ENCODE measurements at regions not wholly inside any gene's neighbourhood (a gene's known extent, or its start where the extent isn't known, plus 50 kb on each side); places are given as distances from the start of the nearest gene placed in this dataset.

- Histone ChIP-seq H3K79me2 (ENCODE audit: control insufficient read depth, insufficient read depth, low read length) (no peaks in the 10 kb centered on the region), H3K36me3 (ENCODE audit: control insufficient read depth in 2 of 2, extremely low read depth in 1 of 2, insufficient read depth in 2 of 2, low read length in 2 of 2) (no peaks in the 10 kb centered on the region), H3K4me2 (ENCODE audit: control insufficient read depth, extremely low read depth, insufficient read depth, low read depth, low read length) (no peak overlapping the region), H3K9me3 (ENCODE audit: control insufficient read depth, low read depth, low read length) (no peaks in the 10 kb centered on the region), H3K4me3 (ENCODE audit: control insufficient read depth in 2 of 3, extremely low read depth in 1 of 3, insufficient read depth in 2 of 3, low read depth in 1 of 3, low read length in 3 of 3) (no peak overlapping the region), H3K27ac (ENCODE audit: control insufficient read depth, insufficient read depth, low read length) (no peak overlapping the region), H3K9me1 (ENCODE audit: control insufficient read depth, extremely low read depth, insufficient read depth, low read length) (no peaks in the 10 kb centered on the region), H4K20me1 (ENCODE audit: control insufficient read depth, extremely low read depth, insufficient read depth, low read length) (no peaks in the 10 kb centered on the region), H3K9ac (ENCODE audit: control insufficient read depth, extremely low read depth, insufficient read depth, low read length) (no peak overlapping the region), H2AFZ (ENCODE audit: control insufficient read depth, low read length) (no peak overlapping the region), H3K4me1 (ENCODE audit: control insufficient read depth, extremely low read depth, insufficient read depth, low read length) (no peaks in the 10 kb centered on the region), H3K27me3 (ENCODE audit: control insufficient read depth, extremely low read depth, insufficient read depth, low read length) (no peaks in the 10 kb centered on the region)
- TF ChIP-seq CTCF (optimal IDR thresholded peaks at IDR 0.05 in 1 of 3, IDR thresholded peaks at IDR 0.05 in 1 of 3, conservative IDR thresholded peaks at IDR 0.05 in 1 of 3; ENCODE audit: extremely low read depth in 1 of 3, insufficient read depth in 2 of 3, low read length in 3 of 3) (no peak), EZH2 (IDR thresholded peaks at IDR 0.05; ENCODE audit: low read length) (no peak)
- DNase-seq (ENCODE audit: low read depth, low spot score) (no peak), FAIRE-seq (no peak)
- dilution Hi-C loops (cut with MboI; ENCODE audit: extremely low pct_ligation_motif_present, low sequenced_read_pairs): no loop called here
Observed at GRCh38 chr1:34619256-34619655, 135.6 kb upstream of the GJB5 start.

GRCh38 chr1:34621916-34622315 is 132.9 kb upstream of the GJB5 start:
- H3K9me1 ChIP-seq (ENCODE audit: control insufficient read depth, extremely low read depth, insufficient read depth, low read length): no peaks in the 10 kb centered on the region
- H3K27ac ChIP-seq (ENCODE audit: control insufficient read depth, insufficient read depth, low read length): no peak overlapping the region
- H4K20me1 ChIP-seq (ENCODE audit: control insufficient read depth, extremely low read depth, insufficient read depth, low read length): no peaks in the 10 kb centered on the region
- dilution Hi-C loops (cut with MboI; ENCODE audit: extremely low pct_ligation_motif_present, low sequenced_read_pairs): no loop called here
- no peaks in the 10 kb centered on the region for H3K4me1 ChIP-seq (ENCODE audit: control insufficient read depth, extremely low read depth, insufficient read depth, low read length)
- TF ChIP-seq CTCF (optimal IDR thresholded peaks at IDR 0.05 in 1 of 3, IDR thresholded peaks at IDR 0.05 in 1 of 3, conservative IDR thresholded peaks at IDR 0.05 in 1 of 3; ENCODE audit: extremely low read depth in 1 of 3, insufficient read depth in 2 of 3, low read length in 3 of 3): no peak
- TF ChIP-seq EZH2 (IDR thresholded peaks at IDR 0.05; ENCODE audit: low read length): no peak
- FAIRE-seq: no peak
- H2AFZ ChIP-seq (ENCODE audit: control insufficient read depth, low read length): no peak overlapping the region
- H3K36me3 ChIP-seq (ENCODE audit: control insufficient read depth in 2 of 2, extremely low read depth in 1 of 2, insufficient read depth in 2 of 2, low read length in 2 of 2): no peaks in the 10 kb centered on the region
- no peak overlapping the region for H3K4me2 ChIP-seq (ENCODE audit: control insufficient read depth, extremely low read depth, insufficient read depth, low read depth, low read length)
- no peaks in the 10 kb centered on the region for H3K27me3 ChIP-seq (ENCODE audit: control insufficient read depth, extremely low read depth, insufficient read depth, low read length)
- H3K4me3 ChIP-seq (ENCODE audit: control insufficient read depth in 2 of 3, extremely low read depth in 1 of 3, insufficient read depth in 2 of 3, low read depth in 1 of 3, low read length in 3 of 3): no peak overlapping the region
- no peaks in the 10 kb centered on the region for H3K9me3 ChIP-seq (ENCODE audit: control insufficient read depth, low read depth, low read length)
- no peaks in the 10 kb centered on the region for H3K79me2 ChIP-seq (ENCODE audit: control insufficient read depth, insufficient read depth, low read length)
- H3K9ac ChIP-seq (ENCODE audit: control insufficient read depth, extremely low read depth, insufficient read depth, low read length): no peak overlapping the region
- no peak for DNase-seq (ENCODE audit: low read depth, low spot score)
